ENCODE measurements at regions not wholly inside any gene's neighbourhood (a gene's known extent, or its start where the extent isn't known, plus 50 kb on each side); places are given as distances from the start of the nearest gene placed in this dataset.

- H3K4me3 ChIP-seq (replicated peaks; ENCODE audit: low read depth, low read length) = no peak overlapping the region
- DNase-seq (ENCODE audit: extremely low read depth, low read depth) = no peak
- no peak for TF ChIP-seq CTCF (IDR thresholded peaks at IDR 0.05; ENCODE audit: low read depth, low read length, missing control alignments)
Measured at GRCh38 chr19:29004796-29005195, 208.2 kb downstream of the UQCRFS1 start.

- no peak overlapping the region for H3K4me3 ChIP-seq (replicated peaks; ENCODE audit: low read depth, low read length)
- no peak for DNase-seq (ENCODE audit: extremely low read depth, low read depth)
- TF ChIP-seq CTCF (IDR thresholded peaks at IDR 0.05; ENCODE audit: low read depth, low read length, missing control alignments) = no peak
Measured at GRCh38 chr19:29003641-29004409, 209.1 kb downstream of the UQCRFS1 start.

GRCh38 chr19:29002336-29002735 is 210.6 kb downstream of the UQCRFS1 start:
- DNase-seq (ENCODE audit: extremely low read depth, low read depth) = no peak
- no peak for TF ChIP-seq CTCF (IDR thresholded peaks at IDR 0.05; ENCODE audit: low read depth, low read length, missing control alignments)
- H3K4me3 ChIP-seq (replicated peaks; ENCODE audit: low read depth, low read length) = no peak overlapping the region

GRCh38 chr19:29001597-29002245 is 211.2 kb downstream of the UQCRFS1 start:
- no peak for TF ChIP-seq CTCF (IDR thresholded peaks at IDR 0.05; ENCODE audit: low read depth, low read length, missing control alignments)
- no peak for DNase-seq (ENCODE audit: extremely low read depth, low read depth)
- no peak overlapping the region for H3K4me3 ChIP-seq (replicated peaks; ENCODE audit: low read depth, low read length)

- no peak overlapping the region for H3K4me3 ChIP-seq (replicated peaks; ENCODE audit: low read depth, low read length)
- no peak for TF ChIP-seq CTCF (IDR thresholded peaks at IDR 0.05; ENCODE audit: low read depth, low read length, missing control alignments)
- DNase-seq (ENCODE audit: extremely low read depth, low read depth) = no peak
Measured at GRCh38 chr19:29001141-29001581, 211.8 kb downstream of the UQCRFS1 start.

GRCh38 chr19:28999724-29000433 is 213.1 kb downstream of the UQCRFS1 start:
- H3K4me3 ChIP-seq (replicated peaks; ENCODE audit: low read depth, low read length) = no peak overlapping the region
- TF ChIP-seq CTCF (IDR thresholded peaks at IDR 0.05; ENCODE audit: low read depth, low read length, missing control alignments) = no peak
- DNase-seq (ENCODE audit: extremely low read depth, low read depth) = no peak
